HG02763 (cell line): ENCODE measurements at regions not wholly inside any gene's neighbourhood (a gene's known extent, or its start where the extent isn't known, plus 50 kb on each side); places are given as distances from the start of the nearest gene placed in this dataset.

Experiments used
- ATAC-seq: cut with Tn5 transposase; IDR thresholded peaks from one replicate; pipeline ENCODE4 v1.9.1; 2021; ENCODE audit warnings: mild to moderate bottlenecking, moderate library complexity; ENCODE audit not compliant: unreplicated experiment

DNA sequence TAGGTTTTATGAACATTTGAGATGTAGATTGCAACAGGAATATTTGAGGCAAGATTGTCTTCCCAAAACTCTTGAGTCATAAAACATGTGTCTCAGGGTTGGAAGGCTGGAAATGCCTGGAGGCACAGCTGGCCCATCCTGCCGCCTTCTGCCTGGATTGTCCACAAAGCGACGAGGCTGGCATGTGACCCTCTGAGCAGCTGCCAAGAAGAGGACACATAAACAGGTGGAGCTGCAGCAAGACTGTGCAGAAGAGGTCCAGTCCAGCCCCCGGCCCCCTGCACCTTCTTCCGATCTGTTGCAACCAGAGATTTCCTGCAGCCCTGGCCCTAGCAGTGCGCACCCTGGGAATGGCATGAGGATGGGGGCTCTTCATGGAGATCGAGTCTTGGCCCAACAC lies 101.9 kb upstream of the BCOR start:
- no peak for ATAC-seq

- no peak for ATAC-seq
Observed at GRCh38 chrX:40197071-40197470, 99.3 kb upstream of the BCOR start.

- no peak for ATAC-seq
Observed at GRCh38 chrX:40195368-40195767, 97.6 kb upstream of the BCOR start.

DNA sequence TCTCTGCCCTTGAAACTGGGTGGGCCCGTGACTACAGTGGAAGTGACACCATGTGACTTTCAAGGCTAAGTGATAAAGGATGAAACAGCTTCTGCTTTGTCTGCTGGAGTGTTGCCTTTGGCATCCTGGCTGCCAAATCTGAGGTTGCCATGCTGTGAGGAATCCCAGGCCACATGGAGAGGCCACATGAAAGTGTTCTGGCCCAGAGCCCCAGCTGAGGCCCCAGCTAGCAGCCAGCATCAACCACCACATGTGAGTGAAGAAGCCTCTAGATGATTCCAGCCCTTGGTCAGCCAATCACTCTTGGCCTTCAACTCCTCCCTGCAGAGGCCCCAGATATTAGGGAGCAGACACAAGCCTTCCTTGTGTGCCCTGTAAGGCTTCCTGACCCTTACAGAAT lies 94.4 kb upstream of the BCOR start:
- ATAC-seq, result no peak

DNA sequence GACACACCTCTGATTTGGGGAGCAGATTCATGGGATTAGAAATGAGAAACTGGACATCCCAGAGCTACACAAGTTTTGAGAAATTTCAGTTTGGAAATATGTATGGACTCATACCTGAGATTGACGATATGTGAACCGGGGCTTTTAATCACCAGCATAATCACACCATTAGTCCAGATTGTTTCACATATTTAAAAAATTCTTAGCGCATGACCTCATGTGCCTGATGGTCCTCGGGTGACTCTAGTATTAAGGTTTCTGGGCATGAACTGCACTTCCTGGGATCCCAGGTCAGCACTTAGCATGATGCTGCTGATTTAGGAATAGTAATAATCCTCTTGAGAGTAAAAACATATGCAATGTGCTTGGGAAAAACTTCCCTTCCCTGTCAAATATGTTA lies 91.9 kb upstream of the BCOR start:
- no peak for ATAC-seq

- ATAC-seq, result no peak
Observed at GRCh38 chrX:40188573-40189417, 91.0 kb upstream of the BCOR start.

DNA sequence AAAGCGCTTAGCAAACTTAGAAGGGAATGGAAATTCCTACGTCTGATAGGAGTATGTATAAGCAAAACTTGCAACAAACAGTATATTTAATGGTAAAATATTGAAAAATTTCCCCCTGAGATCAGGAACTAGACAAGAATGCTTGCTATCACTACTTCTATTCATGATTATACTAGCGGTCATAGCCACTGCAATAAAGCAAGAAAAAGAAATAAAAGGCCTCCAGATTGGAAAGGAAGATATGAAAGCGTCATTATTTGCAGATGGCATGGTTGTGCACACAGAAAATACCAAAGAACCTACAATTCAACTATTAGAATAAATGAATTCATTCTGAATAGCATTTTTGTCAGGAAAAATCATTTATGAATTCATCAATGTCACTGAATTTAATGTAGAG lies 87.2 kb upstream of the BCOR start:
- ATAC-seq, result no peak

DNA sequence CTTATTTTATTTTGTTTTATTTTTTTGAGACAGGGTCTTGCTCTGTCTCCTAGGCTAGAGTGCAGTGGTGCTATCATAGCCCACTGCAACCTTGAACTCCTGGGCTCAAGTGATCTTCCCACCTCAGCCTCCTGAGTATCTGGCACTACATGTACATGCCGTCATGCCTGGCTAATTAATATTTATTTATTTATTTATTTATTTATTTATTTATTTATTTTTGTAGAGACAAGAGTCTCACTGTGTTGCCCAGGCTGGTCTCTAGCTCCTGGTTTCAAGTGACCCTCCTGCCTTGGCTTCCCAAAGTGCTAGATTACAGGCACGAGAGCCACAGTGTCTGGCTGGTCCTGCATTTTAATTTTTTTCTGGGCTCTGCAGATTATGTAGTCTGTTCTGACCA lies 84.9 kb upstream of the BCOR start:
- no peak for ATAC-seq

GRCh38 chrX:40182095-40182494 lies 84.3 kb upstream of the BCOR start:
- ATAC-seq, result no peak

GRCh38 chrX:40179283-40179682 lies 81.5 kb upstream of the BCOR start:
- ATAC-seq, result no peak

GRCh38 chrX:40177942-40178715 lies 80.4 kb upstream of the BCOR start:
- ATAC-seq, result no peak

DNA sequence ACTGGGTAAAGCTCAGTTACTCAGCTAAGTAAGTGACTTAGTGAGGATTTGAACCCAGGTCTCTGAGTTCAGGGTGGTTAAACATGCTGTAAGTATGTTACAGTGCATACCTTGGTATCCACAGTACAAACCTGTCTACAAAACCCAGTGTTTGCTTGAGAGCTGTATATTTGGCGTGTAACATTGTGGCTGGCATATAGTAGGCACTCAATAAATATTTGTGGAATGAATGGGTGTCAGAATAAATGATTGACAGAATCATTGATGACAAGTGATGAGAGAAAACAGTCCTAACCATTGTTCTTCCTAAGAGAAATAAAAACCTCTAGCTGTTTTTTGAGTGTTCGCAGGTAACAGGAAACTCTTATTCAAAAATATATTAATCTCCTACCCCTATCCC lies 79.7 kb upstream of the BCOR start:
- no peak for ATAC-seq

DNA sequence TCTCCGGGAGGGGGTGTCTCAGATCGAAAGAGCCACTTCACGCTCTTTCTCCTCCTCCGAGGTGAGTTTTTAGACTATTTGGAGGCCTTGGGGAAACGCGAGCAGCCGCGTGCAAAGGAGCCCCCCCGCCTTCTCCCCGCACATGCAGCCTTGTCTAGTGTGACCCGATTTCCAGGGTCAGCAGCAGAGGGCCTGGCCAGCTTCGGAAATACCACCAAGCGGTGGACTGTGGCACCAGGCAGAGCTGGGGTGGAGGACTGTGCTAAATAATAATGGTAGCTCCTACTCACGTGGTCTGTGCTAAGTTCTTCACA lies 79.3 kb upstream of the BCOR start:
- no peak for ATAC-seq

- peak; percentile 26 for ATAC-seq
Observed at GRCh38 chrX:40176351-40177116, 78.8 kb upstream of the BCOR start.

DNA sequence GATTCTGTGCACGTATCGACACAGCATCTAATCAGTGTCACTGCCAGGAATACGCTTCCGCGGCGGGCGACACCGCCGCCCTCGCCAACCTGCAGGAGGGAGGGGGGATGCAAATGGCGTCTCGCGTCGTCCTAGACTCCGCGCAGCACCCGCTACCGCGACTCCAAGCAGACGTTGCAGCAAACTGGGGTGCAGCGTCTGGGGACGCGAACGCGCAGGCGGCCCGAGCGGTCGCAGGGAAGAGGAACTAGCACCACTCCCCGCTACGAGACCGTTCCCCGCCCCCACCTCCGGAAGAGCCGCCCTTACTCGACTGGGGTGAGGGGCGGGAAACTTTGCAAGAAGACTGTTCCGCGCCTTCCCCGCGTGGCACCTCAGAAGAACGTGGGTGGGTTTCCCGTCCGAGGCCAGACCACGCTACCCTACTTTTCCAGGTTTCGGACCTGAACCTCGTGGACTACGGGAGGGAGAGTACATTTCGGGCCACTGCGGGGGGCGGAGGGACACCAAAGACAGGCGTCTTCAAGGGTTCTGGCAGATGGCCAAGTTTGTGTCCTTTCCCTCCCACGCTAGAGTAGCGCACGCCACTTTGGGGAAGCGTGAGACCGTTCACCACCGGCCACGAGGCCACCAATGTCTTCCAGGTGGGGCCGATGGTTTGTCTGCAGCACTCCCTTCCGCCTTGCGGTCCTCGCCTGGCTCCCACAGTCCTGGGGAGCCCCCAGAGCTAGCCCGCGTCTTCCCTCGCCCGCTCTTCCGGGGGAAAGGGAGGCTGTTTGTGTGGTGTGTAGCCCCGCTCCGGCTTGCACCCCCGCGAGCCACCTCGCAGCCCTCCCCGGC lies 78.0 kb upstream of the BCOR start:
- ATAC-seq, result peak; percentile 38

- peak; percentile 12 for ATAC-seq
Observed at GRCh38 chrX:40174854-40175510, 77.2 kb upstream of the BCOR start.

DNA sequence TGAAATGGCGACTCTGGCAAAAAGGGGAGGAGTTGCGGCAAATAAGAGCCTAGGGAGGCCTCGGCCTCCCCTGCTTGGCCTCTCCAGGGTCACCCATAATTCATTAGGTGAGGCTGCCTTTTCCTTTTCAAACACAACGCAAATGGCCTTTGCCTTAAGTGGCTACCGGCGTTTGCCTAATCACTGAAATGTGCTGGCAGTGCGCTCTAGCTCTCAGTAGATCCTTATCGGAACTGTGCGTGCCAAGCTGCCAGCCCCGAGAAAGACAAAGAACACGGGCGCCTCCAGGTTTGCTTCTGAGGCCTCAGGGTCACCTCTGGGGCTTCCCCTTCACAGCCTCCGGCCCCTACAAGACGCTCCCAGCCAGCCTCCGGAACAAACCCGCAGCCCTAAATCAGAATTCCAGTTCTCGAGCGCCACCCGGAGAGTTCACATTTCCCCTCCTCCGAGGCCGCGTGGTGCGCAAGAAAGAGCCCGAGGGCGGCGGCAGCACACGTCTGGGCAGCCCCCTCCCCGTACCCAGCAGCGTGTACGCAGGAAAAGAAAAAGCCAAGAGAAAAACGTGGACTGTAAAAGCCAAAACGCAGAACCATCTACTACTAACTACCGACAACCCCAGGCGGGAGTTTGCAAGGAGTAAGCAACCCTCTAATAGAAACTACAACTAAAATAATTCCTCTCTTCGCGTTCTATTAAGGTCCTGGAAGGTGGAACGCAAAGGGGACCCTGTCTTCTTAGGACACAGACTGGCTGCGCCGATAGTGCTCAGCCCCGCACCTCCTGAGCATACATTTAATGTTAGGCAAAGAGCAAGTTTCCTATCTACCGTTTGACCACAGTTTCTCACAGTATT lies 76.5 kb upstream of the BCOR start:
- ATAC-seq, result no peak

GRCh38 chrX:40173143-40174000 lies 75.6 kb upstream of the BCOR start:
- ATAC-seq, result no peak
